IMR-90 (cell line): ENCODE measurements at regions not wholly inside any gene's neighbourhood (a gene's known extent, or its start where the extent isn't known, plus 50 kb on each side); places are given as distances from the start of the nearest gene placed in this dataset.

Experiments used
- ATAC-seq: fragments of 200-7000 bp; cut with Tn5 transposase; 2 replicates; pipeline ENCODE4 v1.9.1; 2020; ENCODE audit warnings: low read depth, mild to moderate bottlenecking, moderate library complexity
- BruUV-seq: library from RNA; stranded (reverse); fragments of 400-500 nt; replicated peaks from 2 replicates; lab custom pipeline; 2021; lab: Mats Ljungman, UMichigan
- CTCF ChIA-PET: fragments of 300-600 bp; formaldehyde crosslinking; extraction: SDS; loops from one replicate; lab custom pipeline; 2021; ENCODE audit warnings: antibody characterized with exemption; lab: Yijun Ruan, JAX
- POLR2A ChIA-PET: fragments of 300-600 bp; sonication (Branson Sonifier 250); formaldehyde crosslinking; loops from one replicate; lab custom pipeline; 2022; ENCODE audit warnings: antibody characterized with exemption; ENCODE audit not compliant: unreplicated experiment; lab: Charles Lee
- DNase-seq: peaks from one replicate; pipeline ENCODE4 v3.0.0; 2013
- H2AFZ ChIP-seq: replicated peaks from 2 replicates; pipeline ENCODE3; 2013; ENCODE audit warnings: low read length, mild to moderate bottlenecking; ENCODE audit not compliant: poor library complexity
- H2AK5ac ChIP-seq: 2 replicates; pipeline ENCODE4 v1.6.1; 2013; ENCODE audit warnings: low read depth, low read length, inconsistent platforms
- H2AK9ac ChIP-seq: replicated peaks from 2 replicates; pipeline ENCODE3; 2013; ENCODE audit warnings: mild to moderate bottlenecking, low read depth, low read length, moderate library complexity; ENCODE audit not compliant: poor library complexity
- H2BK120ac ChIP-seq: 2 replicates; pipeline ENCODE4 v1.6.1; 2013; ENCODE audit warnings: low read depth, low read length, inconsistent platforms
- H2BK15ac ChIP-seq: 3 replicates; pipeline ENCODE4 v1.6.1; 2013; ENCODE audit warnings: low read depth, low read length, inconsistent platforms
- H2BK20ac ChIP-seq: 2 replicates; pipeline ENCODE4 v1.6.1; 2013; ENCODE audit warnings: low read depth, mild to moderate bottlenecking, inconsistent platforms, low read length, moderate library complexity
- H2BK5ac ChIP-seq: 2 replicates; pipeline ENCODE4 v1.6.1; 2013; ENCODE audit warnings: mild to moderate bottlenecking, low read depth, low read length, inconsistent platforms; ENCODE audit not compliant: poor library complexity, severe bottlenecking
- H3K14ac ChIP-seq: replicated peaks from 2 replicates; pipeline ENCODE4 v1.6.1; 2013; ENCODE audit warnings: low read depth, low read length, inconsistent platforms
- H3K18ac ChIP-seq: 2 replicates; pipeline ENCODE4 v1.6.1; 2013; ENCODE audit warnings: low read depth, low read length, control low read depth
- H3K23ac ChIP-seq: 2 replicates; pipeline ENCODE4 v1.6.1; 2013; ENCODE audit warnings: low read depth, low read length, inconsistent platforms
- H3K27ac ChIP-seq: 2 replicates; pipeline ENCODE4 v1.5.1; 2013; ENCODE audit warnings: mild to moderate bottlenecking, control low read depth, low read length; ENCODE audit not compliant: insufficient read depth
- H3K27me3 ChIP-seq: 2 replicates; pipeline ENCODE4 v1.6.1; 2013; ENCODE audit warnings: low read length; ENCODE audit not compliant: control insufficient read depth, insufficient read depth
- H3K36me3 ChIP-seq: 2 replicates; pipeline ENCODE4 v1.6.1; 2013; ENCODE audit warnings: low read length, mixed read lengths; ENCODE audit not compliant: control insufficient read depth, insufficient read depth
- H3K4ac ChIP-seq: 2 replicates; pipeline ENCODE4 v1.6.1; 2013; ENCODE audit warnings: low read depth, low read length, inconsistent platforms
- H3K4me1 ChIP-seq: 2 replicates; pipeline ENCODE4 v1.6.1; 2013; ENCODE audit warnings: low read length, mixed read lengths; ENCODE audit not compliant: control insufficient read depth, insufficient read depth
- H3K4me2 ChIP-seq: 2 replicates; pipeline ENCODE4 v1.6.1; 2013; ENCODE audit warnings: low read depth, mild to moderate bottlenecking, control low read depth, low read length, moderate library complexity
- H3K4me3 ChIP-seq: 2 replicates; pipeline ENCODE4 v1.5.1; 2013; ENCODE audit warnings: low read depth, mild to moderate bottlenecking, control low read depth, low read length, moderate library complexity; ENCODE audit not compliant: insufficient read depth
- H3K56ac ChIP-seq: 2 replicates; pipeline ENCODE4 v1.6.1; 2013; ENCODE audit warnings: low read length, inconsistent platforms; ENCODE audit not compliant: insufficient read depth; ENCODE audit errors: extremely low read depth
- H3K79me1 ChIP-seq, 2 experiments: 2 replicates each; pipeline ENCODE4 v1.6.1; 2013; ENCODE audit warnings: low read length in 2 of 2, inconsistent platforms in 1 of 2, low read depth in 1 of 2
- H3K9ac ChIP-seq: 2 replicates; pipeline ENCODE4 v1.6.1; 2013; ENCODE audit warnings: low read depth, low read length, control low read depth
- H3K9me1 ChIP-seq: 2 replicates; pipeline ENCODE4 v1.6.1; 2013; ENCODE audit warnings: low read length, inconsistent platforms; ENCODE audit not compliant: insufficient read depth
- H3K9me3 ChIP-seq: 2 replicates; pipeline ENCODE4 v1.6.1; 2013; ENCODE audit warnings: low read length; ENCODE audit not compliant: control insufficient read depth, insufficient read depth
- H4K20me1 ChIP-seq: 2 replicates; pipeline ENCODE4 v1.6.1; 2013; ENCODE audit warnings: low read length, inconsistent platforms; ENCODE audit not compliant: insufficient read depth
- H4K5ac ChIP-seq: 2 replicates; pipeline ENCODE4 v1.6.1; 2013; ENCODE audit warnings: mild to moderate bottlenecking, low read depth, low read length, control low read depth
- H4K8ac ChIP-seq, 2 experiments: 2 replicates each; pipeline ENCODE4 v1.6.1; 2013; ENCODE audit warnings: low read depth in 2 of 2, low read length in 2 of 2, control low read depth in 1 of 2, inconsistent platforms in 1 of 2
- H4K91ac ChIP-seq: 2 replicates; pipeline ENCODE4 v1.6.1; 2013; ENCODE audit warnings: low read depth, low read length, inconsistent platforms; ENCODE audit not compliant: insufficient read depth
- CHD1 ChIP-seq: IDR thresholded peaks from 2 replicates; pipeline ENCODE4 v1.6.1; 2012; ENCODE audit warnings: low read depth, low read length, improper control_type of control experiment
- MAZ ChIP-seq: IDR thresholded peaks from 2 replicates; pipeline ENCODE4 v1.6.1; 2012; ENCODE audit warnings: low read depth, mild to moderate bottlenecking, low read length, improper control_type of control experiment, moderate library complexity, borderline replicate concordance
- RAD21 ChIP-seq: IDR thresholded peaks from 2 replicates; pipeline ENCODE4 v1.6.1; 2012; ENCODE audit warnings: low read length, improper control_type of control experiment
- RFX5 ChIP-seq: IDR thresholded peaks from 2 replicates; pipeline ENCODE4 v1.8.0; 2012; ENCODE audit warnings: low read depth, mild to moderate bottlenecking, low read length, moderate library complexity
- USF2 ChIP-seq: fragments of 150-350 bp; IDR thresholded peaks from 2 replicates; pipeline ENCODE4 v1.6.1; 2017; ENCODE audit warnings: mild to moderate bottlenecking, antibody characterized with exemption, low read length, low read depth
- WGBS, 2 experiments: methylation state at CpG; one replicate each; pipeline versions ENCODE4 v1.1.5 to v1.1.7; 2013; ENCODE audit warnings: missing lambda C conversion rate in 2 of 2; ENCODE audit not compliant: insufficient read length in 1 of 2; ENCODE audit errors: extremely low coverage in 2 of 2; 5-methylcytosine and 5-hydroxymethylcytosine counted together
- dilution Hi-C: fragments of 300-500 bp; cut with HindIII; formaldehyde crosslinking; loops from one replicate; pipeline ENCODE4 v1.14.3; 2018; ENCODE audit warnings: low sequenced_read_pairs; ENCODE audit not compliant: unreplicated experiment
- in situ Hi-C: fragments of 300-500 bp; cut with MboI; formaldehyde crosslinking; loops from 3 replicates; pipeline ENCODE4 v1.14.3; 2019; ENCODE audit warnings: low sequenced_read_pairs, inconsistent platforms, mixed read lengths
- intact Hi-C: fragments of 100-400 bp; cut with micrococcal nuclease; formaldehyde crosslinking; loops from 2 replicates; pipeline ENCODE4 v1.10.0; 2022
- TF ChIP-seq, protein P1 (sequence below): fragments of 150-350 bp; IDR thresholded peaks from 2 replicates; pipeline ENCODE4 v1.6.1; 2016; ENCODE audit warnings: low read depth, mild to moderate bottlenecking, low read length, moderate library complexity, borderline replicate concordance

DNA sequence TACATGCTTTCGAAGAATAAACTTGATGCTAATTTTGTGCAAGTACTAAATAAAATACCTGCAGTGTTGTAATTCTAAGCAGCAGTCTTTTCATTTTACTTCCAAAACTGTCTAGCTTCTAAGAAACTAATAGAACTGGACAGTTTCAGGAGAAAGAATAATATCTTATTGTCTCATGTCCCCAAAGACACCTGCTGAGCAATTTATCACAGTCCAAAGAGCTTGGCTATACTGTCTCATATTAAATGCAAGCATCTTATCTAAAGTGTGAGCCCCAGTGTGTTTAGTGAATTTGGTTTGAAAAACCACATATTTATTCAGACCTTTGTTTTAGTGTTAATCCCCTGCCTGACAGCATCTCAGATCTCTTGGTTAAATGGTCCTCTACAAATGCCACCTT, 374.3 kb downstream of the TMX3 start:
- no peak overlapping the region for H4K5ac ChIP-seq
- no peak overlapping the region for H3K9ac ChIP-seq
- H3K4me2 ChIP-seq = no peak overlapping the region
- no peak overlapping the region for H3K4ac ChIP-seq
- no peak overlapping the region for H3K18ac ChIP-seq
- H3K9me1 ChIP-seq = peaks cover 4% of the 10 kb centered on the region; the same call in 1 of the 2 replicates
- no peak overlapping the region for H2AK9ac ChIP-seq
- no TSS peak for BruUV-seq
- TF ChIP-seq RAD21 (no peak), MAZ (no peak), CHD1 (no peak), USF2 (no peak), RFX5 (no peak)
- TF ChIP-seq, protein P1, sequence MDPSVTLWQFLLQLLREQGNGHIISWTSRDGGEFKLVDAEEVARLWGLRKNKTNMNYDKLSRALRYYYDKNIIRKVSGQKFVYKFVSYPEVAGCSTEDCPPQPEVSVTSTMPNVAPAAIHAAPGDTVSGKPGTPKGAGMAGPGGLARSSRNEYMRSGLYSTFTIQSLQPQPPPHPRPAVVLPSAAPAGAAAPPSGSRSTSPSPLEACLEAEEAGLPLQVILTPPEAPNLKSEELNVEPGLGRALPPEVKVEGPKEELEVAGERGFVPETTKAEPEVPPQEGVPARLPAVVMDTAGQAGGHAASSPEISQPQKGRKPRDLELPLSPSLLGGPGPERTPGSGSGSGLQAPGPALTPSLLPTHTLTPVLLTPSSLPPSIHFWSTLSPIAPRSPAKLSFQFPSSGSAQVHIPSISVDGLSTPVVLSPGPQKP = no peak
- DNase-seq (no peak), ATAC-seq (no peak)
- H3K56ac ChIP-seq = no peak overlapping the region
- H3K27me3 ChIP-seq = no peaks in the 10 kb centered on the region
- no peak overlapping the region for H2AFZ ChIP-seq
- WGBS, 2 experiments = no CpG with 5 or more reads among the region's 1 CpG
- H2BK120ac ChIP-seq = no peak overlapping the region
- no peak overlapping the region for H4K8ac ChIP-seq
- no peaks in the 10 kb centered on the region for H3K9me3 ChIP-seq
- POLR2A ChIA-PET = no interaction called here
- no peaks in the 10 kb centered on the region for H3K36me3 ChIP-seq
- H2AK5ac ChIP-seq = no peak overlapping the region
- H3K14ac ChIP-seq = no peak overlapping the region
- H2BK5ac ChIP-seq = no peak overlapping the region
- in situ Hi-C loops (no loop called here), dilution Hi-C loops (no loop called here), intact Hi-C loops (no loop called here)
- H2BK20ac ChIP-seq = no peak overlapping the region
- H4K20me1 ChIP-seq = no peaks in the 10 kb centered on the region
- H3K79me1 ChIP-seq = no peaks in the 10 kb centered on the region
- no peak overlapping the region for H4K91ac ChIP-seq
- H3K27ac ChIP-seq = no peak overlapping the region
- no peak overlapping the region for H3K4me3 ChIP-seq
- no peak overlapping the region for H3K23ac ChIP-seq
- no peaks in the 10 kb centered on the region for H3K4me1 ChIP-seq
- CTCF ChIA-PET = no interaction called here
- no peak overlapping the region for H2BK15ac ChIP-seq
